HAP-1 (cell line): ENCODE measurements at regions not wholly inside any gene's neighbourhood (a gene's known extent, or its start where the extent isn't known, plus 50 kb on each side); places are given as distances from the start of the nearest gene placed in this dataset.

Source experiments
- DNase-seq, 2 experiments: peaks; one replicate each; pipeline ENCODE4 v3.0.0-alpha.2; 2016 to 2020; ENCODE audit warnings: low spot score in 2 of 2
- H3K27me3 ChIP-seq: fragments of 250-450 bp; sonication (Bioruptor Pico); 2 replicates; pipeline ENCODE4 v1.5.1; 2020; ENCODE audit warnings: low read depth, mild to moderate bottlenecking, moderate library complexity
- H3K36me3 ChIP-seq: fragments of 250-450 bp; sonication (Bioruptor Pico); replicated peaks from 2 replicates; pipeline ENCODE4 v1.5.1; 2020; ENCODE audit warnings: mild to moderate bottlenecking
- H3K4me1 ChIP-seq: fragments of 250-450 bp; sonication (Bioruptor Pico); 2 replicates; pipeline ENCODE4 v1.5.1; 2020; ENCODE audit warnings: mild to moderate bottlenecking
- H3K4me3 ChIP-seq: fragments of 250-450 bp; sonication (Bioruptor Pico); 2 replicates; pipeline ENCODE4 v1.5.1; 2020; ENCODE audit warnings: mild to moderate bottlenecking, moderate library complexity
- H3K9me3 ChIP-seq: fragments of 250-450 bp; sonication (Bioruptor Pico); 2 replicates; pipeline ENCODE4 v1.5.1; 2020; ENCODE audit warnings: mild to moderate bottlenecking, moderate library complexity
- in situ Hi-C: fragments of 300-500 bp; cut with MboI; formaldehyde crosslinking; loops from 3 replicates; pipeline ENCODE4 v1.14.3; 2020; ENCODE audit warnings: low sequenced_read_pairs, inconsistent platforms, mixed read lengths

- in situ Hi-C loops = no loop called here
- Histone ChIP-seq H3K36me3 (no peaks in the 10 kb centered on the region), H3K4me1 (no peaks in the 10 kb centered on the region), H3K4me3 (no peak overlapping the region), H3K9me3 (no peaks in the 10 kb centered on the region), H3K27me3 (no peaks in the 10 kb centered on the region)
- no peak for DNase-seq
Measured at GRCh38 chr1:199172171-199173124, 533.6 kb downstream of the PTPRC start.

DNA sequence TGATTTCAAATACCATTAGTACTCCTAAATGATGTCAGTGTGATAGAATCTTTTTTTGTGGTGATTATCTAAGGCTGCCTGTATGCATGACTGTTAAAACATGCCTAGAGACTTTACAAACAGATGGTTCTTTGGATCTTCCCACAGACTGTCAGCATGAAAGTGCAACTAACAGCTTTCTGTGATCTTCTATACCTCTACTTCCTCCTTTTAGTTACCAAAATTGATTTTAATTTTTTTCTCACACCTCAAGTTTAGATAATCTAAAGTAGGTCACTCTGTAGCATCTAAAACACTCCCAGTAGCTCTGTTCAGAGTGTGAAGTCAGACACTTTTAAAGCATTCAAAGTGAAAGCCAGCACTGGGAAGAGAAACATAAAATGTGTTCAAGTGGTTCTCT, 534.5 kb downstream of the PTPRC start:
- in situ Hi-C loops = no loop called here

DNA sequence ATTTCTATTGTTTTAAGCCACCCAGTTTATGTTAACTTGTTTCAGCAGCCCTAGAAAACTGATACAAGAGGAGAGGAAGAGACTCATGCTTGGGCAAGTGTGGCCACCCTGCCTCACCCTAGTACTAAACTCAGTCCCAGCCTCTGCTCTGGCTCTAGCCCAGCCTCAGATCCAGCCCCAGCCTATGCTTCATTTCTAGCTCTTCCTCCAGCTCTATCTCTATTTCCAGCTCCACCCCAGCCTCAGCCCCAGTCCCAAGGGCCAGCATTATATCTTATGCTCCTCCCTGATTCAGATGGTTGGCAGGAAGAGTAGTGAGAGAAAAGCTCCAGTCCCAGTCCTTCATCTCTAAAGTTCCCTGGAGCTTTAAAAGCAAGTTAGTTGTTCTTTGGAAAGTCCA, 535.5 kb downstream of the PTPRC start:
- DNase-seq = no peak
- Histone ChIP-seq H3K4me1 (no peaks in the 10 kb centered on the region), H3K27me3 (no peaks in the 10 kb centered on the region), H3K9me3 (no peaks in the 10 kb centered on the region), H3K4me3 (no peak overlapping the region), H3K36me3 (no peaks in the 10 kb centered on the region)
- in situ Hi-C loops = no loop called here

More for the DNA sequence above, 534.5 kb downstream of the PTPRC start:
- Histone ChIP-seq H3K4me1 (no peaks in the 10 kb centered on the region), H3K36me3 (no peaks in the 10 kb centered on the region), H3K27me3 (no peaks in the 10 kb centered on the region), H3K4me3 (no peak overlapping the region), H3K9me3 (no peaks in the 10 kb centered on the region)
- DNase-seq = no peak

GRCh38 chr1:199176713-199177112, 537.9 kb downstream of the PTPRC start:
- DNase-seq = no peak
- no peaks in the 10 kb centered on the region for H3K36me3 ChIP-seq
- no peak overlapping the region for H3K4me3 ChIP-seq
- in situ Hi-C loops = no loop called here
- no peaks in the 10 kb centered on the region for H3K27me3 ChIP-seq
- no peaks in the 10 kb centered on the region; the same call in 1 of the 2 replicates for H3K4me1 ChIP-seq
- H3K9me3 ChIP-seq = no peaks in the 10 kb centered on the region

GRCh38 chr1:199177241-199177640, 538.4 kb downstream of the PTPRC start:
- no peaks in the 10 kb centered on the region for H3K27me3 ChIP-seq
- no peak for DNase-seq
- no peaks in the 10 kb centered on the region for H3K36me3 ChIP-seq
- H3K4me1 ChIP-seq = no peaks in the 10 kb centered on the region; the same call in 1 of the 2 replicates
- no peak overlapping the region for H3K4me3 ChIP-seq
- no peaks in the 10 kb centered on the region for H3K9me3 ChIP-seq
- in situ Hi-C loops = no loop called here

GRCh38 chr1:199178646-199179045, 539.8 kb downstream of the PTPRC start:
- Histone ChIP-seq H3K27me3 (no peaks in the 10 kb centered on the region), H3K36me3 (no peaks in the 10 kb centered on the region), H3K4me3 (no peak overlapping the region), H3K4me1 (no peaks in the 10 kb centered on the region; the same call in 1 of the 2 replicates), H3K9me3 (no peaks in the 10 kb centered on the region)
- in situ Hi-C loops = no loop called here
- no peak for DNase-seq

DNA sequence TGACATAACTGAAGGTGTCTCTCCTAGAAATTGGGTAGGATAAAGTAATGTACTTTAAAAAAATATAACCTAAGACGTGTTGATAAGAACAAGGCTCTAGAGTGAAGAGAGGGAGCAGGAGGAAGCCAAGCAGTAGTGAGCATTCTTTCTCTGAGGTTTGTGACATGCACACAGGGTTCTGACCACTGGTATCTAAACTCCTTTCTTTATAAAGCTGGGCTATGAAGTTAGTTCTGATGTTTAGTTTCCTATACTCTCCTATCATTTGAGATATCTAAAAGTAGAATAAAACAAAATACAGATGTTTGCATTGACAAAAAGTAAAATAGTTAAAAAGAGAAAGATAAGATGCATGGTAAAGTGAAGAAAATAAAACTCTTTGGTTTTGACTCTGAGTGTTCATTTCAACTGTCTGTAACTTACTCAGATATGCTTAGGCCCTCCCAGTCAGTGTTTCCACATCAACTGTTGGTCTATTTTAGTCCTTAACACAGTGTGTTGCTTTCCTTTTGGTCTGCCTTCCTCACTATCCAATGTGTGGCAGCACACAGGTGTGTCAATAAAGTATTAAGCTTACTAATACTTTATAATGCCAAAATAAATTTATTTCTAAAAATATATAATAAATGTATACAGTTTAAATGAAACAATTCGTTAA, 543.5 kb downstream of the PTPRC start:
- no peaks in the 10 kb centered on the region; the same call in 1 of the 2 replicates for H3K4me1 ChIP-seq

GRCh38 chr1:199184180-199184579, 545.3 kb downstream of the PTPRC start:
- DNase-seq = no peak
- Histone ChIP-seq H3K9me3 (no peaks in the 10 kb centered on the region), H3K27me3 (no peaks in the 10 kb centered on the region), H3K4me1 (no peaks in the 10 kb centered on the region; the same call in 1 of the 2 replicates), H3K36me3 (no peaks in the 10 kb centered on the region), H3K4me3 (no peak overlapping the region)
- in situ Hi-C loops = no loop called here

More for the DNA sequence above, 543.5 kb downstream of the PTPRC start:
- in situ Hi-C loops = no loop called here
- no peaks in the 10 kb centered on the region for H3K27me3 ChIP-seq
- no peaks in the 10 kb centered on the region for H3K9me3 ChIP-seq
- no peak for DNase-seq
- H3K4me3 ChIP-seq = no peak overlapping the region
- H3K36me3 ChIP-seq = no peaks in the 10 kb centered on the region

GRCh38 chr1:199194862-199195261, 556.0 kb downstream of the PTPRC start:
- Histone ChIP-seq H3K9me3 (no peaks in the 10 kb centered on the region), H3K4me1 (no peaks in the 10 kb centered on the region), H3K4me3 (no peak overlapping the region), H3K36me3 (no peaks in the 10 kb centered on the region), H3K27me3 (no peaks in the 10 kb centered on the region)
- DNase-seq = no peak
- in situ Hi-C loops = no loop called here

- no peak for DNase-seq
- in situ Hi-C loops = no loop called here
- no peaks in the 10 kb centered on the region for H3K4me1 ChIP-seq
- H3K4me3 ChIP-seq = no peak overlapping the region
- no peaks in the 10 kb centered on the region for H3K9me3 ChIP-seq
- no peaks in the 10 kb centered on the region for H3K27me3 ChIP-seq
- H3K36me3 ChIP-seq = no peaks in the 10 kb centered on the region
Measured at GRCh38 chr1:199197695-199198094, 558.9 kb downstream of the PTPRC start.

DNA sequence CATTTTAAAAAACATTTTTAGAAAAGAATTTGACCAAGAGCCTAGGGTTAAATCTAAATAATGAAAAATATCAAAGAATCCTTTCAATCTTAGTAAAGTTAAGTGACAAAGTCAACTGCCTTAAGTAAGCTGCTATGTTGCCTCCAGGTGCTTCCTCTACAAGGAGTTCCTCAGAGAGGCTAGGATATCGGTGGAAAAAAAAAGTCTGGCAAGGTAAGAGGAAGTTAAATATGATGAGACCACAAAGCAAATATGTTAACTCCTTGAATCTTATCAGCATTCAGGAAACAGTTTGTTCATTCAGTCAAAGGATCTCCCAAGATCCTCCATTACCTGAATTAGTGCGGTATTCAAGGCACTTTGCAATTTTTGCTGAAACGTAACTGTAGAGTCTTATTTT, 563.5 kb downstream of the PTPRC start:
- no peaks in the 10 kb centered on the region for H3K36me3 ChIP-seq
- no peaks in the 10 kb centered on the region for H3K27me3 ChIP-seq
- H3K4me1 ChIP-seq = no peaks in the 10 kb centered on the region
- no peak overlapping the region for H3K4me3 ChIP-seq
- H3K9me3 ChIP-seq = no peaks in the 10 kb centered on the region
- DNase-seq = no peak
- in situ Hi-C loops = no loop called here

DNA sequence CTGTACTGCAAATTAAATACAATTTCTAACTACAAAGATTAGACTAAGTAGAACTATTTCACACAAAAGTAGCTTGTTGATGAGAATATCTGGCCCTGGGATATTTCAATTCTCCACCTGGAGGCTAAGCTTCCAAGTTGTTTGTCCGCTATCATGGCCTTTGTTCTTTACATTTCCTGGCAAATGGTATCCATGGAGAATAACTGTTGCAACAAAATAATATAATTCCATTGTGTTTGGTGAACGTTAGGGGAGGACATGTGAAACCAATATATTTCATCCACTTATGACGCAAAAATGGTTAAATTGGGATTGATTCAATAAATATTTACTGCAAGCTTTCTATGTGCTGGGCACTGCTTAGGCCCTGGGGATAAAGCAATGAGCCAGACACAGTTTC, 565.4 kb downstream of the PTPRC start:
- H3K4me1 ChIP-seq = no peaks in the 10 kb centered on the region
- H3K9me3 ChIP-seq = no peaks in the 10 kb centered on the region
- H3K27me3 ChIP-seq = no peaks in the 10 kb centered on the region
- in situ Hi-C loops = no loop called here
- DNase-seq = no peak
- no peak overlapping the region for H3K4me3 ChIP-seq
- no peaks in the 10 kb centered on the region for H3K36me3 ChIP-seq

GRCh38 chr1:199205740-199206441, 567.1 kb downstream of the PTPRC start:
- no peaks in the 10 kb centered on the region for H3K36me3 ChIP-seq
- no peaks in the 10 kb centered on the region for H3K27me3 ChIP-seq
- H3K9me3 ChIP-seq = no peaks in the 10 kb centered on the region
- no peak for DNase-seq
- no peak overlapping the region for H3K4me3 ChIP-seq
- in situ Hi-C loops = no loop called here
- no peaks in the 10 kb centered on the region for H3K4me1 ChIP-seq

- no peak overlapping the region for H3K4me3 ChIP-seq
- H3K36me3 ChIP-seq = no peaks in the 10 kb centered on the region
- H3K4me1 ChIP-seq = no peaks in the 10 kb centered on the region
- no peaks in the 10 kb centered on the region for H3K9me3 ChIP-seq
- no peak for DNase-seq
- in situ Hi-C loops = no loop called here
- no peaks in the 10 kb centered on the region for H3K27me3 ChIP-seq
Measured at GRCh38 chr1:199208847-199209246, 570.0 kb downstream of the PTPRC start.
